Activated B cell treated with CpG ODN at 0.5 μM for 24 hours (primary cell): ENCODE measurements at regions not wholly inside any gene's neighbourhood (a gene's known extent, or its start where the extent isn't known, plus 50 kb on each side); places are given as distances from the start of the nearest gene placed in this dataset.

Source experiments
- ATAC-seq: fragments of 200-7000 bp; cut with Tn5 transposase; one replicate; pipeline ENCODE4 v1.10.0; 2021; ENCODE audit warnings: low read depth, mild to moderate bottlenecking, moderate library complexity
- CTCF ChIA-PET: fragments of 350-600 bp; sonication (Branson Sonifier 250); formaldehyde crosslinking; loops from one replicate; lab custom pipeline; 2021; ENCODE audit warnings: antibody characterized with exemption; lab: Charles Lee
- POLR2A ChIA-PET: fragments of 350-600 bp; sonication (Branson Sonifier 250); formaldehyde crosslinking; loops from one replicate; lab custom pipeline; 2021; ENCODE audit warnings: antibody characterized with exemption; lab: Charles Lee
- DNase-seq: peaks from one replicate; pipeline ENCODE4 v3.0.0; 2022
- H3K27ac Mint-ChIP-seq: one replicate; pipeline ENCODE4 v1.8.0; 2020; ENCODE audit warnings: mixed read lengths
- H3K27me3 Mint-ChIP-seq: one replicate; pipeline ENCODE4 v1.8.0; 2021; ENCODE audit warnings: mixed read lengths
- H3K36me3 Mint-ChIP-seq: one replicate; pipeline ENCODE4 v1.8.0; 2021; ENCODE audit warnings: low read depth, mixed read lengths
- H3K4me1 Mint-ChIP-seq: one replicate; pipeline ENCODE4 v1.8.0; 2021; ENCODE audit warnings: mixed read lengths
- H3K4me3 Mint-ChIP-seq: one replicate; pipeline ENCODE4 v1.8.0; 2020; ENCODE audit warnings: mild to moderate bottlenecking, mixed read lengths
- H3K9me3 Mint-ChIP-seq: one replicate; pipeline ENCODE4 v1.8.0; 2020; ENCODE audit warnings: mixed read lengths
- CTCF ChIP-seq: fragments of 200-600 bp; IDR thresholded peaks from one replicate; pipeline ENCODE4 v1.8.0; 2022; ENCODE audit warnings: antibody characterized with exemption, mild to moderate bottlenecking
- intact Hi-C: fragments of 100-400 bp; cut with micrococcal nuclease; formaldehyde crosslinking; loops from one replicate; pipeline ENCODE4 v1.15.1; 2024

- POLR2A ChIA-PET = no interaction called here
- Mint-ChIP-seq H3K9me3 (no peaks in the 10 kb centered on the region), H3K4me1 (no peaks in the 10 kb centered on the region), H3K27ac (no peak overlapping the region), H3K36me3 (no peaks in the 10 kb centered on the region), H3K27me3 (peaks cover 21% of the 10 kb centered on the region), H3K4me3 (no peak overlapping the region)
- CTCF ChIA-PET = no interaction called here
- ATAC-seq = no peak
- DNase-seq = no peak
- no peak for TF ChIP-seq CTCF
- intact Hi-C loops = no loop called here
Measured at GRCh38 chr1:36542962-36543515, 60.3 kb upstream of the CSF3R start.

- no peak for DNase-seq
- ATAC-seq = no peak
- intact Hi-C loops = no loop called here
- ChIA-PET CTCF (no interaction called here), POLR2A (no interaction called here)
- Mint-ChIP-seq H3K36me3 (no peaks in the 10 kb centered on the region), H3K4me3 (no peak overlapping the region), H3K27ac (no peak overlapping the region), H3K9me3 (no peaks in the 10 kb centered on the region), H3K27me3 (peaks cover 19% of the 10 kb centered on the region), H3K4me1 (no peaks in the 10 kb centered on the region)
- TF ChIP-seq CTCF = no peak
Measured at GRCh38 chr1:36542024-36542961, 59.6 kb upstream of the CSF3R start.

GRCh38 chr1:36540056-36540455 lies 57.3 kb upstream of the CSF3R start:
- ChIA-PET POLR2A (no interaction called here), CTCF (no interaction called here)
- Mint-ChIP-seq H3K4me3 (no peak overlapping the region), H3K27me3 (peaks cover 32% of the 10 kb centered on the region), H3K36me3 (no peaks in the 10 kb centered on the region), H3K27ac (no peak overlapping the region), H3K9me3 (no peaks in the 10 kb centered on the region), H3K4me1 (no peaks in the 10 kb centered on the region)
- ATAC-seq (no peak), DNase-seq (no peak)
- no peak for TF ChIP-seq CTCF
- intact Hi-C loops = no loop called here

GRCh38 chr1:36539526-36539925 lies 56.8 kb upstream of the CSF3R start:
- Mint-ChIP-seq H3K27ac (no peak overlapping the region), H3K4me1 (no peaks in the 10 kb centered on the region), H3K4me3 (no peak overlapping the region), H3K36me3 (no peaks in the 10 kb centered on the region), H3K9me3 (no peaks in the 10 kb centered on the region), H3K27me3 (peaks cover 32% of the 10 kb centered on the region)
- DNase-seq (no peak), ATAC-seq (no peak)
- ChIA-PET POLR2A (no interaction called here), CTCF (no interaction called here)
- TF ChIP-seq CTCF = no peak
- intact Hi-C loops = no loop called here

GRCh38 chr1:36537991-36538390 lies 55.3 kb upstream of the CSF3R start:
- intact Hi-C loops = no loop called here
- Mint-ChIP-seq H3K27ac (no peak overlapping the region), H3K4me3 (no peak overlapping the region), H3K27me3 (peaks cover 37% of the 10 kb centered on the region), H3K36me3 (no peaks in the 10 kb centered on the region), H3K4me1 (no peaks in the 10 kb centered on the region), H3K9me3 (peaks cover 1% of the 10 kb centered on the region)
- no peak for DNase-seq
- ChIA-PET POLR2A (no interaction called here), CTCF (no interaction called here)
- ATAC-seq = no peak
- TF ChIP-seq CTCF = no peak
